Prostate gland (tissue), 2 donors: ENCODE measurements at regions not wholly inside any gene's neighbourhood (a gene's known extent, or its start where the extent isn't known, plus 50 kb on each side); places are given as distances from the start of the nearest gene placed in this dataset.

Experiments used
- POLR2A ChIP-seq: fragments of 450-650 bp; IDR thresholded peaks from one replicate; pipeline ENCODE4 v1.6.1; 2016; ENCODE audit warnings: antibody characterized with exemption, mild to moderate bottlenecking
- POLR2AphosphoS5 ChIP-seq: sonication (generic); formaldehyde crosslinking; IDR thresholded peaks from one replicate; pipeline ENCODE4 v1.6.1; 2017; ENCODE audit warnings: antibody characterized with exemption
- TF ChIP-seq, protein P1 (sequence below), 4 experiments: fragments of 200-600 bp in 2 of 4; fragments of 450-650 bp in 2 of 4; sonication (generic) in 2 of 4; IDR thresholded peaks; 1 replicate in 3 of 4; 2 replicates in 1 of 4; pipeline ENCODE4 v1.5.1; 2016 to 2019; ENCODE audit warnings: antibody characterized with exemption in 4 of 4, mild to moderate bottlenecking in 2 of 4, moderate library complexity in 2 of 4

DNA sequence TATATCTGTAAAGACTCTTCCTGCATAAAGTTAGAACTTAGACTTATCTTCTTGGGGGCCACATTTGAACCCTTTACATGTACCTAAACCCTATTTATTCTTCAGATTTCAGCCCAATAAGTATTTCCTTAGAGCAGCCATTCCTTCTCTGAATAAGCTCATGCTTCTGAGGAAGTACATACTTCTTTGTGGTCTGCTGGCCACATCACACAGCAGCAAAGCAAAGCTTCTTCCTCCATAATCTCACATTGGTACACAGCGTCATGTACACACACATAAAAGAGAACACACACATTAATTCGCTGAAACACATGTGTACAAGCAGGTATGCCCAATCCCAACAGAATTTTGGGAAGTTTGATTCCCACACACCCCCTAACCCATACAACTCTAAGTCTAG is 331.0 kb downstream of the CDH2 start:
- TF ChIP-seq, protein P1, sequence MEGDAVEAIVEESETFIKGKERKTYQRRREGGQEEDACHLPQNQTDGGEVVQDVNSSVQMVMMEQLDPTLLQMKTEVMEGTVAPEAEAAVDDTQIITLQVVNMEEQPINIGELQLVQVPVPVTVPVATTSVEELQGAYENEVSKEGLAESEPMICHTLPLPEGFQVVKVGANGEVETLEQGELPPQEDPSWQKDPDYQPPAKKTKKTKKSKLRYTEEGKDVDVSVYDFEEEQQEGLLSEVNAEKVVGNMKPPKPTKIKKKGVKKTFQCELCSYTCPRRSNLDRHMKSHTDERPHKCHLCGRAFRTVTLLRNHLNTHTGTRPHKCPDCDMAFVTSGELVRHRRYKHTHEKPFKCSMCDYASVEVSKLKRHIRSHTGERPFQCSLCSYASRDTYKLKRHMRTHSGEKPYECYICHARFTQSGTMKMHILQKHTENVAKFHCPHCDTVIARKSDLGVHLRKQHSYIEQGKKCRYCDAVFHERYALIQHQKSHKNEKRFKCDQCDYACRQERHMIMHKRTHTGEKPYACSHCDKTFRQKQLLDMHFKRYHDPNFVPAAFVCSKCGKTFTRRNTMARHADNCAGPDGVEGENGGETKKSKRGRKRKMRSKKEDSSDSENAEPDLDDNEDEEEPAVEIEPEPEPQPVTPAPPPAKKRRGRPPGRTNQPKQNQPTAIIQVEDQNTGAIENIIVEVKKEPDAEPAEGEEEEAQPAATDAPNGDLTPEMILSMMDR (IDR thresholded peaks at IDR 0.05) = no peak
- no peak for TF ChIP-seq POLR2AphosphoS5
- no peak for TF ChIP-seq POLR2A
